Stimulated activated CD4-positive, alpha-beta T cell treated with anti-CD3 and anti-CD28 coated beads, TNF-alpha, amount 100 ng/mL, for 4 hours (primary cell): ENCODE measurements at regions not wholly inside any gene's neighbourhood (a gene's known extent, or its start where the extent isn't known, plus 50 kb on each side); places are given as distances from the start of the nearest gene placed in this dataset.
"Not testable (repeated sequence)": the region's sequence is repeated elsewhere in the genome, so short reads cannot be mapped to it uniquely, and the experiment has no call there.

Source experiments
- DNase-seq, 3 experiments: peaks; one replicate each; pipeline ENCODE4 v3.0.0-alpha.2; 2020; ENCODE audit warnings: low read depth in 3 of 3

GRCh38 chr11:81987829-81988472 is 745.7 kb downstream of the FAM181B start:
- no peak for DNase-seq

DNA sequence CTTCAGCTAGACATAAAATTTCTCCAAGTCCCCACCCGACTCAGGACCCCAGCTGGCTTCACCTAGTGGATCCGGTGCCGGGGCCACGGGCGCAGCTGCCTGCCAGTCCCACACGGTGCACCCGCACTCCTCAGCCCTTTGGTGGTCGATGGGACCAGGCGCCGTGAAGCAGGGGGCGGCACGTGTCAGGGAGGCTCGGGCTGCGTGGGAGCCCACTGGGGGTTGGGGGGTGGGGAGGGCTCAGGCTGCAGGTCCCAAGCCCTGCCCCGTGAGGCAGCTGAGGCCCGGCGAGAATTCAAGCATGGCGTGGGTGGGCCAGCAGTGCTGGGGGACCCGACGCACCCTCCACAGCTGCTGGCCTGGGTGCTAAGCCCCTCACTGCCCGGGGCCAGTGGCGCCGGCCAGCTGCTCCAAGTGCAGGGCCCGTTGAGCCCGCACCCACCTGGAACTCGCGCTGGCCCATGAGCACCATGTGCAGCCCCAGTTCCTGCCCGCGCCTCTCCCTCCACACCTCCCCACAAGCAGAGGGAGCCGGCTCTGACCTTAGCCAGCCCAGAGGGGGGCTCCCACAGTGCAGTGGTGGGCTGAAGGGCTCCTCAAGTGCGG is 747.0 kb downstream of the FAM181B start:
- DNase-seq = no peak

GRCh38 chr11:81979448-81979847 is 754.2 kb downstream of the FAM181B start:
- no peak for DNase-seq

DNA sequence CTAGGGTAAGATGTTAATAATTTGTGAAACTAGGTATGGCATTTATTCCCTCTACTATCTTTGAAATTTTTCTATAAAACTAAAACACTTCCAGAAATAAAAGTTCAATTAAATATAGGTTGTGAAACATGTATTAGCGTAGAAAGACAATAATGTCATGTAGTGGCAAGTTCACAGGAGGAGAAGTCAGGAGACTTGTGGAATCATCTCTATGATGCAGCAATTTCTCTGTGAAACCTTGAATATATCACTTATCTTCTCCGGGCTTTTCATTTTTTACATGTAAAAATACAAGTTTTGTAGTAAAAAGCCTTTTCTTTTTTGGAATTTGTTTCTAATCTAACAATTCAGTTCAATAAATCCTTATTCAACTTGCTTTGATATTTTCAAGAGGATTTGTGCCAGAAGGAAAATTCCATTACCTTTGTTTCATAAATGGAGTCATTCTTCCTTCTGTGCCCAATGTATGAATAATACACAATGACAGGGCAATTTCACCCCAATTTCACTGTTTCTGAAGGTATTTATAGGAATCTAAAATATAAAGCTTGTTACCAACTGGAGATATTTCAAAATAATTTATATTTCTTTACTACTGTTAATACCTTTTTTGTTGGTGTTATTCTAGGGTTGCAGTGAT is 758.3 kb downstream of the FAM181B start:
- DNase-seq = no peak

GRCh38 chr11:81970886-81971285 is 762.8 kb downstream of the FAM181B start:
- no peak for DNase-seq

- no peak for DNase-seq
Measured at GRCh38 chr11:81967242-81967641, 766.4 kb downstream of the FAM181B start.

GRCh38 chr11:81966340-81966739 is 767.3 kb downstream of the FAM181B start:
- no peak for DNase-seq

- DNase-seq = no peak
Measured at GRCh38 chr11:81963018-81963417, 770.6 kb downstream of the FAM181B start.

GRCh38 chr11:81960443-81960842 is 773.2 kb downstream of the FAM181B start:
- DNase-seq = no peak

DNA sequence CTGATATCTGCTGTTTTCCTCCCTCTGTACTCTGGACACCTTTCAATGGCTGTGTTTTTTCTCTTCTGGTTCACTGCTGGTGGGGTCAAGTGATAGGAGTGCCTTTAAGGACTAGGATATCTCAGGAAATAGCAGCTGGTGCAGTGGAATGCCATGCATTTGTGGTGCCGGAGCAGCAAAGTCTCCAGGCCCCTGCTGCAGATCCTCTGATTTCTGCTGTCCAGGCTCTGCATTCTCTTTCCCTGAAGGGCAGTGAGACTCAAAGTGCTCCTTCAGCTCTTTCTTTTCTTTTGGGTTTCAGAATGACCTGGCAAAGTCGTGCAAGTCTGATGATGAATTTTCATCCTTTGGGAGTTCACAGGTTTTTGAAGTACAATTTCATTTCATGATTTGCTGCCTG is 774.3 kb downstream of the FAM181B start:
- no peak for DNase-seq

DNA sequence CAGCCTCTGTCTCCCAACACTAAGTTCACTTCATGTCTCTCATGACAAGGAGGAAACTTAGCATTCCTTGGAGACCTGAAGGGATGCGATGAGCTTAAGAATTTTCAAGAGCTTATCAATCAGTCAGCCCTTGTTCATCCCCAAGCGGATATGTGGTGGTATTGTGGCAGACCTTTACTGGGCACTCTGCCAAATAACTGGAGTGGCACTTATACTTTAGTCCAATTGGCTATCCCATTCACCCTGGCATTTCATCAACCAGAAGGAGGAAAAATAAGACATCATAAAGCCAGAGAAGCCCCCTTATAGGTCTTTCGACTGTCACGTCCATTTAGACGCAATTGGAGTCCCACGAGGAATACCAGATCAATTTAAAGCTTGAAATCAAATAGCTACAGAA is 779.4 kb downstream of the FAM181B start:
- DNase-seq = not testable (repeated sequence)

GRCh38 chr11:81946831-81947230 is 786.8 kb downstream of the FAM181B start:
- no peak for DNase-seq

DNA sequence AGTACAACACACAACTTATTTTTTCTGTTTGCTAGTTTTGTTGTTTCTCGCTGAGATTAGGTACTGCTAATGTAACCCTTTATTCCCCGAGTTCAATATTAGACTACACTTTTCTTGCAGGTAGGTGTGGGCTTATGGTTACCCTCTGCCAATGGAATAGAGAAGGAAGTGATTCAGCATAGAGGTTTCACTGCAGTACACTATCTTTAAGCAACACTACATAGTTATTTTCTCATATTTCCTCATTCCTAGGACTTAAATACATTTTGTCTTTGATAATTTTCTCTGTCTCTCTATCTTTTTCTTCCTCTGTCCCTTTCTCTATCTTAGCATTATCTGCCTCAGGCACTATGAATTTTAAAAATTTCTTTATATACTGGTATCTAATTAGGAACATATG is 791.0 kb downstream of the FAM181B start:
- DNase-seq = no peak

DNA sequence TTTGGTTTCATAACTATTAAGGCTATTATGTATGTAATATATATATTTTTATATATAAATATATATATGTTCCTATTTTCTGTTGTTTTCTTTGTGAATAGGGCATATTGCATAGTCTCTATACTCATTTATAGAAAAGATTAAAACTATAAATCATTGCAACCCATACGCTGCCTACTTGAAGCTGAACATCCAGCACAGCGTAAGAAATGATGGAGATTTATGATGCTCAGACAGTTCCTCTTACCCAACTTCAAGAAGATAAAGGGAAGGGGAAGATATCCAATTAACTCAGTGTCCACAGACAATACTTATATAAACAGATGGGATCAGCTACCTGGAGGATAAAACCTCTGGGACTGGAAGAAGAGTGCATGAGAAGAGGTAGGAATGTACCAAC is 791.7 kb downstream of the FAM181B start:
- no peak for DNase-seq

DNA sequence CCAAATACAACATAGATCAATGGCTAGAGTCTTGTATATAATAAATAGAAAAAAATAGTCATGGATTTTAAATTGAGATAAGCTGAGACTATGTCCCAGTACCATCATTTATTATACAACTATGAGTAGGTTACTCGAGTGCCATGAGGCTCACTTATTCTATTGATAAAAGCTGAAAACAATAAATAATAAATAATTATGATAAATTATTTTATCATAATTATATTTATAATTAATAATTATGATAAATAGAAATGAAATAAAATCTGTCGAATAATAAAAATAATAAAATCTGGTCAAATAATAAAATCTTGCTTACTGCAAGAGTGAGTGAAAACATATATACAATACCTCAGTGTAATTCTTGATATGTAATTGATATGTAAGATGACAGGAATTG is 801.4 kb downstream of the FAM181B start:
- DNase-seq = no peak

DNA sequence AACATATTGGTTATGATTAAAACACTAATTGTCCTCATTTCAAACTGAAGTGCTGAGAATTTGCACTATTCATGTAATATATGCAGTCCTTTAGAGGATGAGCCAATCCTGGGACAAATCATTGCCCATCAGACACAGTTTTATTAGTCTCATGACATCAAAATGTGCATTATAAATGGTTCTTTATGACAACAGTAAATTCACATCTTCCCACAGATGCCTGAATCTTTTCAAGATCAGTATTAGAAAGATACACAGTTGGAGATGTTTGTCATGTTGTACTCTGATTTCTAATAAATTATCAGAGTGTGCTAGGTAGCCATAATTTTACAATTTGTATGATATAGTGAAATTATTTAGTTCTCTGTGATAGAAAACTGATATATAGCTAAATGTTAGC is 813.5 kb downstream of the FAM181B start:
- no peak for DNase-seq

DNA sequence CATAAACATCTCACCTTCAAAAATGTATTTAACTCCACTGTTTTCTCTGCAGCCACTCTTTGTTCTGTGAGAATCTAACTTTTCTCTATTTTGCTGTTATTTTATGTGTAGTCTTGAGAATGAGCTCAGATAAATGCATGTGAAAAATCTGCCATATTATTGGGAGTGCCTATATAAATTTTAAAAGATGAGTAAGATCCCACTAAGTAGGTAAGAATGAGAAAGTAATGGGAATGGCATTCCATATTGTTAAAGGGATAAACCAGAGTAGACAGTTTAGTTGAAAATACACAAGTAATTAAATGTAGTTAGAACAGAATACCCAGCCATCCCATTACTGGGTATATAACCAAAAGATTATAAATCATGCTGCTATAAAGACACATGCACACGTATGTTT is 817.2 kb downstream of the FAM181B start:
- no peak for DNase-seq

DNA sequence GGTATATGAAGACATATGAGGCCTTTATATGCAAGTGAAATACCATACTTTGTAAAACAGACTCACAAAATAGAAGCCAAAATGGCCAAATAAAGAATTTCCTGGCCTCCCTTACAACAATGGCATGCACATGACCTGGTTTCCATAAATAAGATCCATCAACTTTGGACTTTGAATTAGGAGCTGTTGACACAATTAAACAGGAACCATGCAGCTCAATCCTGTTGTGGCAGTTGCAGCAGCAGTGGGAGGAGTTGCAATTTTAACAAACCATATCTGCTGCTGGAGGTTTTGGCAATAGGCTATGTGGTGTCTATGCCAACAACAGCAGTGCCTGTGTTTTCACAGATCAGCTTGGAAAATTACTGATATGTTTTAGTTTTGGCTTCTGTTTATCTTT is 818.6 kb downstream of the FAM181B start:
- DNase-seq = no peak

DNA sequence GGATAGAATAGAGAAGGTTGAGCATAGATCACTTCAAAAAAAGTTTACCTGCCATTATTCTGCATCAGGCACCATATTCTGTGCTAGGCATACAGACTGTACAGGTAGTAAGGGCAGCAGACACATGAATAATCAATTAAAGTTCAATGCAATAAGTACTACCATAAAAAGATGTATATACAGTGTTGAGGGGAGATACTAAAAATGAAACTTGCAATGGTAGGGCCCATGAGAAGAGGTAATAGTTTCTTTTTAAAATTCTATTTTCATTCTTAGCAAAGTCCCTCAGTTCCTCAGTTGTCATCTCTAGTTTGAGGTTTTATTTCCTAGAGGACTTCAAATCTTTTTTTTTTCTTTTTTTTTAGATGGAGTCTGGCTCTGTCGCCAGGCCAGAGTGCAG is 819.9 kb downstream of the FAM181B start:
- DNase-seq = no peak

DNA sequence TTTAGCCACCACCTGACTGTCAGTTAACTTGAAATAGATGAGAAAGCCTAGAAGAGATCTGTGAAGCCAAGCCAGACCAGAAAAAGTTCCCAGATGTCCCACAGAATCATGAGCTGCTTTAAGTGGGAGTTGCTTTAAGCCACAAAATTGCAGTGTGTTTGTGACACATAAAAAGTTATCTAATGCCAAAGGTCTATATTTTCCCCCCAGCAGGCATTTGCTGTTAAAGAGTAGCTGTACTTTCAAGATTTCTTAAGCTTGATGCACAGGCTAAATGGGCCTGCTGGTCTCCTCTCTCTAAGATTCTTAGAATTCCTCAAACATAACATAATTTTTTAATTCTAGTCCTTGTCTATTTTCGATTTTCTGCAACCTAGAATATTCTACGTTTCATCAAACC is 825.7 kb downstream of the FAM181B start:
- no peak for DNase-seq

DNA sequence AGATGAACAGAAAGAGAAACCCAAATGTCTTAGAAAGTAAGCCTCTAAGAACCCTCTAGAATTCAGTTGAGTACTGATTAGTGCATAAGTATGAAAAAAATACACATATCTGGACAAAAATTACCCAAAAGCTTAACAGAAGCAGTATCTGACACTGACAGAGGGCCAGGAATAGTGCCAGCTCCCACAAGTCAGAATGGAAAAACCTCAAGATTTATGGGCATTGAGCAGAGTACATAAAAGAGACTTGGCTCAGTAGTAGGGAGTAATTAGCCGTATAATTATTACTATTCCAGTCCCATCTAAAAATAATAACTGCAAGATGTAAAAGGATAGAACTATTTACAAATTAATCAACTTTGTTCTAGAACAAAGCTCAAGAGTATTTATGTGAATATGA is 834.5 kb downstream of the FAM181B start:
- DNase-seq = no peak

DNA sequence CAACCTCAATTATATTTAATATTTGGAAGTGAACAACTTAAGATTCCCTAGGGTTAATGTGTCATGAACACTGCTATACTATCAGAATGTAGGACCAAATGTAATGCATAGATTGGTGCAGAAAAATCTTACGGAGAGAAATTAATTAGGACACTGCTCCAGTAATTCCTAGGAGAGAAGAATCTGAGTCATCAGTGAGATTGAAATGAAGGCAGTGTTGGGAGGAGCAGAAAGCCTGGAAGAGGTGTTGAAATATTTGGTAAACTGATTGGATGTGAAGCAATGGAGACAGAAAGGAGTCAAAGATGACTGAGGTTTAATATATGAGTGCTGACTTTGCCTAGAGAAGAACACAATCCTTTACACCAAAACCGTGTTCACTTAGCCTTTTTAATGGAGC is 836.0 kb downstream of the FAM181B start:
- DNase-seq = no peak

GRCh38 chr11:81895258-81895657 is 838.4 kb downstream of the FAM181B start:
- no peak for DNase-seq
